Breast epithelium (tissue), 4 donors: ENCODE measurements at regions not wholly inside any gene's neighbourhood (a gene's known extent, or its start where the extent isn't known, plus 50 kb on each side); places are given as distances from the start of the nearest gene placed in this dataset.

Experiments used
- DNase-seq, 2 donors: peaks; one replicate each; pipeline ENCODE4 v3.0.0-alpha.2; 2019; ENCODE audit warnings: low spot score in 2 of 2
- H3K27ac ChIP-seq, 2 donors: fragments of 200-600 bp; sonication (generic) in 1 of 2; one replicate each; pipeline ENCODE4 v1.5.1; 2016 to 2019; ENCODE audit warnings: mild to moderate bottlenecking in 1 of 2
- H3K27me3 ChIP-seq, 2 donors: fragments of 200-600 bp; sonication (generic) in 1 of 2; one replicate each; pipeline versions ENCODE4 v1.5.1 to v1.6.0; 2017 to 2019; ENCODE audit warnings: control low read depth in 1 of 2, mild to moderate bottlenecking in 1 of 2
- H3K36me3 ChIP-seq: fragments of 200-600 bp; one replicate; pipeline ENCODE4 v1.5.1; 2019
- H3K4me1 ChIP-seq, 2 donors: fragments of 200-600 bp; sonication (generic); one replicate each; pipeline ENCODE4 v1.5.1; 2016 to 2019; ENCODE audit warnings: control low read depth in 1 of 2
- H3K4me3 ChIP-seq, 3 donors: fragments of 200-600 bp; sonication (generic); 1 replicate in 2 of 3; 2 replicates in 1 of 3; pipeline ENCODE4 v1.5.1; 2016 to 2019; ENCODE audit warnings: mild to moderate bottlenecking in 3 of 3, moderate library complexity in 2 of 3
- H3K9me3 ChIP-seq, 2 donors: fragments of 200-600 bp; sonication (generic) in 1 of 2; one replicate each; pipeline ENCODE4 v1.5.1; 2016 to 2019; ENCODE audit warnings: control low read depth in 1 of 2
- POLR2A ChIP-seq: fragments of 450-650 bp; IDR thresholded peaks from one replicate; pipeline ENCODE4 v1.6.1; 2016; ENCODE audit warnings: antibody characterized with exemption, mild to moderate bottlenecking, moderate library complexity
- POLR2AphosphoS5 ChIP-seq, 3 donors: sonication (generic); formaldehyde crosslinking; IDR thresholded peaks; one replicate each; pipeline ENCODE4 v1.6.1; 2017; ENCODE audit warnings: antibody characterized with exemption in 3 of 3
- intact Hi-C: fragments of 100-400 bp; cut with DNase I; formaldehyde crosslinking; loops from one replicate; pipeline ENCODE4 v1.15.1; 2023; ENCODE audit warnings: low total_unique reads
- TF ChIP-seq, protein P1 (sequence below), 3 donors: fragments of 450-650 bp; IDR thresholded peaks; one replicate each; pipeline ENCODE4 v1.5.1; 2016 to 2017; ENCODE audit warnings: antibody characterized with exemption in 3 of 3, mild to moderate bottlenecking in 3 of 3, moderate library complexity in 3 of 3

DNA sequence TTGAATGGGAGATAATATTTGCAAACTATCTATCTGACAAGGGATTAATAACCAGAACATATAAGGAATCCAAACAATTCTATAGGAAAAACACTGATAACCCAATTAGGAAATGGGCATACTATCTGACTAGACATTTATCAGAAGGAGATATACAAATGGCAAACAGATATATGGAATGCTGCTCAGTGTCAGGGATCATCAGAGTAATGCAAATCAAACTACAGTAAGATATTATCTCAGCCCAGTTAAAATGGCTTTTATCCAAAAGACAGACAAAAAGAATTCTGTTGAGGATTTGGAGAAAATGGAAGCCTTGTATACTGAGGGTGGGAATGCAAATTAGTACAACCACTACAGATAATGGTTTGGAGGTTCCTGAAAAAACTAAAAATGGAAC lies 758.0 kb upstream of the B3GALT2 start:
- H3K4me1 ChIP-seq: no peaks in the 10 kb centered on the region
- DNase-seq: no peak

DNA sequence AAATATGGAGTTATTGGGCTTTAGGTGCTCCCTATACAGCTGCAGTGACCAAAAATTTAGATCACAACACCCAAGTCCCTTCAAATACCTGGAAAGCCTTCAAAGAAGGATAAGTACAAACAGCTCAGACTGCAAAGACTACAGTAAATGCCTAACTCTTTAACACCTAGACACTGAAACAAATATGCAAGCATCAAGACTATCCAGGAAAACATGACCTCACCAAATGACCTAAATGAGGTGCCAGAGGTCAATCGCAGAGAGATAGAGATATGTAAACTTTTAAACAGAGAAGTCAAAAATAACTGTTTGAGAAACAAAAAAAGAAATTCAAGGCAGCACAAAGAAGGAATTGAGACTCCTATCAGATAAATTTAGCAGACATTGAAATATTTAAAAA lies 753.8 kb upstream of the B3GALT2 start:
- intact Hi-C loops: no loop called here
- no peak overlapping the region for H3K4me3 ChIP-seq

More for the DNA sequence above, 758.0 kb upstream of the B3GALT2 start:
- Histone ChIP-seq H3K9me3 (peaks cover 0 to 7% of the 10 kb centered on the region in 2 donors), H3K36me3 (no peaks in the 10 kb centered on the region), H3K27ac (no peak overlapping the region), H3K27me3 (no peaks in the 10 kb centered on the region), H3K4me3 (no peak overlapping the region)
- intact Hi-C loops: no loop called here
- TF ChIP-seq, protein P1, sequence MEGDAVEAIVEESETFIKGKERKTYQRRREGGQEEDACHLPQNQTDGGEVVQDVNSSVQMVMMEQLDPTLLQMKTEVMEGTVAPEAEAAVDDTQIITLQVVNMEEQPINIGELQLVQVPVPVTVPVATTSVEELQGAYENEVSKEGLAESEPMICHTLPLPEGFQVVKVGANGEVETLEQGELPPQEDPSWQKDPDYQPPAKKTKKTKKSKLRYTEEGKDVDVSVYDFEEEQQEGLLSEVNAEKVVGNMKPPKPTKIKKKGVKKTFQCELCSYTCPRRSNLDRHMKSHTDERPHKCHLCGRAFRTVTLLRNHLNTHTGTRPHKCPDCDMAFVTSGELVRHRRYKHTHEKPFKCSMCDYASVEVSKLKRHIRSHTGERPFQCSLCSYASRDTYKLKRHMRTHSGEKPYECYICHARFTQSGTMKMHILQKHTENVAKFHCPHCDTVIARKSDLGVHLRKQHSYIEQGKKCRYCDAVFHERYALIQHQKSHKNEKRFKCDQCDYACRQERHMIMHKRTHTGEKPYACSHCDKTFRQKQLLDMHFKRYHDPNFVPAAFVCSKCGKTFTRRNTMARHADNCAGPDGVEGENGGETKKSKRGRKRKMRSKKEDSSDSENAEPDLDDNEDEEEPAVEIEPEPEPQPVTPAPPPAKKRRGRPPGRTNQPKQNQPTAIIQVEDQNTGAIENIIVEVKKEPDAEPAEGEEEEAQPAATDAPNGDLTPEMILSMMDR (IDR thresholded peaks at IDR 0.05): no peak
- TF ChIP-seq POLR2A (no peak), POLR2AphosphoS5 (IDR thresholded peaks at IDR 0.05) (no peak)

DNA sequence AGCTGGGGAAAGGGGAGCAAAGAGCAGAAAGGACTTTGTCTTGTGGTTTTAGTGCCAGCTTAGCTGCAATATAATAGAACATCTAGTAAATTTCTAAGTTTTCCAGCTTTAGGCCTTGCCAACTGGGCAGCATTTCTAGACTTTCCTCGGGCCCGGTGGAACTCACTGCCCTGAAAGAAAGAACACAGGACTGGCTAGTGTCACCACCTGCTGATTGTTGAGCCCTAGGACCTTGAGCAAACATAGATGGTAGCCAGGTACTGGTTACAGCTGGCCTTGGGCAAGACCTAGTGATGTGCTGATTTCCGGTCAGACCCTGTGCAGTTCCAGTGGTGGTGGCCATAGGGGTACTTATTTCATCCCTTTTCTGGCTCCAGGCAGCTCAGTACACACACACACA lies 753.2 kb upstream of the B3GALT2 start:
- Histone ChIP-seq H3K9me3 (peaks cover 0 to 7% of the 10 kb centered on the region in 2 donors), H3K27me3 (no peaks in the 10 kb centered on the region), H3K36me3 (no peaks in the 10 kb centered on the region), H3K4me1 (no peaks in the 10 kb centered on the region), H3K4me3 (no peak overlapping the region), H3K27ac (no peak overlapping the region)
- no peak for TF ChIP-seq POLR2A
- TF ChIP-seq POLR2AphosphoS5 (IDR thresholded peaks at IDR 0.05): no peak
- intact Hi-C loops: no loop called here
- no peak for DNase-seq

More for the DNA sequence above, 753.8 kb upstream of the B3GALT2 start:
- DNase-seq: no peak
- Histone ChIP-seq H3K4me1 (no peaks in the 10 kb centered on the region), H3K27me3 (no peaks in the 10 kb centered on the region), H3K36me3 (no peaks in the 10 kb centered on the region), H3K27ac (no peak overlapping the region), H3K9me3 (peaks cover 0 to 7% of the 10 kb centered on the region in 2 donors)
- TF ChIP-seq, protein P1 (IDR thresholded peaks at IDR 0.05): no peak
- TF ChIP-seq POLR2AphosphoS5 (IDR thresholded peaks at IDR 0.05) (no peak), POLR2A (no peak)

DNA sequence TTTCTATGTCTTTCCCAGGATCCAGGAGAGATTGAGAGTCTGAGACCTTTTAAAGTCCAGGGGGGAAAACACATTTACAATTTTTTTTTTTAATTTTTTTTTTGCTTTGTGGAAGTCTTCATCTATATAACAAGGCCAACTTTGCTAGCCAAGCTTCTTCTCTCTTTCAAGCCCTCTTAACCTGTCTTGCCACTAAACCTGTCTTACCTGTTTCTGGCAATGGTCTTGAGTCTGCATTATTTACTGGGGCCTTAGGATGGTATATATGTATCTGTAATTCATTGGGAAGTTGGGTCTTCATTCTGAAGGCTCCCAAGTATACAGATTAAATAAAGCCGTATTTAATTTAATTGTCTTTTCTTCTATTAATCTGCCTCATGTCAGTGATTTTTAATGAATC lies 750.9 kb upstream of the B3GALT2 start:
- no peaks in the 10 kb centered on the region for H3K4me1 ChIP-seq
- H3K36me3 ChIP-seq: no peaks in the 10 kb centered on the region
- H3K4me3 ChIP-seq: no peak overlapping the region
- intact Hi-C loops: no loop called here
- no peak overlapping the region for H3K27ac ChIP-seq
- TF ChIP-seq POLR2A (no peak), POLR2AphosphoS5 (IDR thresholded peaks at IDR 0.05) (no peak)
- TF ChIP-seq, protein P1 (IDR thresholded peaks at IDR 0.05): no peak
- H3K27me3 ChIP-seq: no peaks in the 10 kb centered on the region
- H3K9me3 ChIP-seq: no peaks in the 10 kb centered on the region
- DNase-seq: no peak

DNA sequence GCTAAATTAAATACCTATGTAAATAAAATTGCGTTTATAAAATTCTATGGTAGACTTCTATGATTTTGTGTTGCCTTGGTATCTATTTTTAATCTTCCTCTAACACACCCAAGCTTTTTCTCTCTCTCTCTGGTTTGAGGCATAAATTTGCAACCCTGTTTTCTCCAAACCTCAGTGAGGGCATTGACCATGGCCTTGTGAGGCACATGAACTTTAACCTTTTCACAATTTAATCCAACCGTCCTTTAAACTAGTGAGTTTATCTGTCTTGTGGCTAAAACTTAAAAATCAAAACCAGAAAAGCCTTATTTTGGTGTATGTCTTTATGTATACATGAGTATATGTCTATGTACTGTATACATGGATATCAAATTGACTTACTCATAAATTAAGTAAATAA lies 746.6 kb upstream of the B3GALT2 start:
- DNase-seq: no peak
- intact Hi-C loops: no loop called here
- H3K9me3 ChIP-seq: peaks cover 0 to 4% of the 10 kb centered on the region in 2 donors
- no peaks in the 10 kb centered on the region for H3K36me3 ChIP-seq
- H3K4me1 ChIP-seq: no peaks in the 10 kb centered on the region
- H3K27ac ChIP-seq: no peak overlapping the region
- TF ChIP-seq POLR2AphosphoS5 (IDR thresholded peaks at IDR 0.05): no peak
- no peak for TF ChIP-seq POLR2A
- TF ChIP-seq, protein P1 (IDR thresholded peaks at IDR 0.05): no peak
- no peaks in the 10 kb centered on the region for H3K27me3 ChIP-seq
- no peak overlapping the region for H3K4me3 ChIP-seq

DNA sequence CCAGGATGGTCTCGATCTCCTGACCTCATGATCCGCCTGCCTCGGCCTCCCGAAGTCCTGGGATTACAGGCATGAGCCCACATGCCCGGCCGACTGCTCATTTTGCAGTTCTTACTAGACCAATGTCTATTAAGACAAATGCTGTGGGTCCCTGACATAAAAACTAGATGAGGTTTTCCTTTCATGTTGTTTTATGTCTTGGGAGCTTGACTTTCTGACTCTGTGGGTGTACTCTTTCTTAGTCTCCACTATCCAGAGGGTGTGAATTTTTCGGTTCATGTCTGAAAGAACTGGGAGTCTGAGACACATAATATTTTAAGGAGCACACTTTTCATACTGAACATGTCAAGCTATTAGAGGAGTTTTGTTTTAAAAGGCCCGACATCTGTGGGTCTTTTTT lies 744.9 kb upstream of the B3GALT2 start:
- intact Hi-C loops: no loop called here
- H3K4me3 ChIP-seq: no peak overlapping the region
- no peak for DNase-seq
- TF ChIP-seq, protein P1 (IDR thresholded peaks at IDR 0.05): no peak
- no peak for TF ChIP-seq POLR2AphosphoS5 (IDR thresholded peaks at IDR 0.05)
- no peak for TF ChIP-seq POLR2A
- H3K27ac ChIP-seq: no peak overlapping the region
- H3K27me3 ChIP-seq: no peaks in the 10 kb centered on the region
- no peaks in the 10 kb centered on the region for H3K4me1 ChIP-seq
- peaks cover 0 to 20% of the 10 kb centered on the region in 2 donors for H3K9me3 ChIP-seq
- no peaks in the 10 kb centered on the region for H3K36me3 ChIP-seq
